ENCODE measurements at regions not wholly inside any gene's neighbourhood (a gene's known extent, or its start where the extent isn't known, plus 50 kb on each side); places are given as distances from the start of the nearest gene placed in this dataset.

- TF ChIP-seq POLR2A (IDR thresholded peaks at IDR 0.05) (no peak), EP300 (IDR thresholded peaks at IDR 0.05) (no peak), CTCF (IDR thresholded peaks at IDR 0.05) (no peak)
Observed at GRCh38 chr10:4470231-4470835, 355.7 kb upstream of the AKR1E2 start.
